Activated naive CD8-positive, alpha-beta T cell treated with anti-CD3 and anti-CD28 coated beads for 36 hours (primary cell): ENCODE measurements at regions not wholly inside any gene's neighbourhood (a gene's known extent, or its start where the extent isn't known, plus 50 kb on each side); places are given as distances from the start of the nearest gene placed in this dataset.
A peak's percentile ranks its signal among the peaks of the same experiment; 100 is the strongest.

Source experiments
- DNase-seq: peaks from one replicate; pipeline ENCODE4 v3.0.0; 2021
- H3K27ac Mint-ChIP-seq: one replicate; pipeline ENCODE4 v1.8.0; 2022; ENCODE audit warnings: mild to moderate bottlenecking, moderate library complexity, mixed read lengths
- H3K27me3 Mint-ChIP-seq: one replicate; pipeline ENCODE4 v1.8.0; 2022; ENCODE audit warnings: mild to moderate bottlenecking, mixed read lengths
- H3K36me3 Mint-ChIP-seq: one replicate; pipeline ENCODE4 v1.8.0; 2021; ENCODE audit warnings: mild to moderate bottlenecking, mixed read lengths
- H3K4me1 Mint-ChIP-seq: one replicate; pipeline ENCODE4 v1.8.0; 2021; ENCODE audit warnings: mixed read lengths
- H3K4me3 Mint-ChIP-seq: one replicate; pipeline ENCODE4 v1.8.0; 2022; ENCODE audit warnings: mild to moderate bottlenecking, moderate library complexity, mixed read lengths
- H3K9me3 Mint-ChIP-seq: one replicate; pipeline ENCODE4 v1.8.0; 2022; ENCODE audit warnings: mixed read lengths

GRCh38 chr5:93892481-93892880 is 151.1 kb upstream of the POU5F2 start:
- Mint-ChIP-seq H3K9me3 (no peaks in the 10 kb centered on the region), H3K27me3 (no peaks in the 10 kb centered on the region), H3K27ac (no peak overlapping the region), H3K4me1 (peaks cover 3% of the 10 kb centered on the region), H3K4me3 (no peak overlapping the region), H3K36me3 (peaks cover 2% of the 10 kb centered on the region)
- no peak for DNase-seq

DNA sequence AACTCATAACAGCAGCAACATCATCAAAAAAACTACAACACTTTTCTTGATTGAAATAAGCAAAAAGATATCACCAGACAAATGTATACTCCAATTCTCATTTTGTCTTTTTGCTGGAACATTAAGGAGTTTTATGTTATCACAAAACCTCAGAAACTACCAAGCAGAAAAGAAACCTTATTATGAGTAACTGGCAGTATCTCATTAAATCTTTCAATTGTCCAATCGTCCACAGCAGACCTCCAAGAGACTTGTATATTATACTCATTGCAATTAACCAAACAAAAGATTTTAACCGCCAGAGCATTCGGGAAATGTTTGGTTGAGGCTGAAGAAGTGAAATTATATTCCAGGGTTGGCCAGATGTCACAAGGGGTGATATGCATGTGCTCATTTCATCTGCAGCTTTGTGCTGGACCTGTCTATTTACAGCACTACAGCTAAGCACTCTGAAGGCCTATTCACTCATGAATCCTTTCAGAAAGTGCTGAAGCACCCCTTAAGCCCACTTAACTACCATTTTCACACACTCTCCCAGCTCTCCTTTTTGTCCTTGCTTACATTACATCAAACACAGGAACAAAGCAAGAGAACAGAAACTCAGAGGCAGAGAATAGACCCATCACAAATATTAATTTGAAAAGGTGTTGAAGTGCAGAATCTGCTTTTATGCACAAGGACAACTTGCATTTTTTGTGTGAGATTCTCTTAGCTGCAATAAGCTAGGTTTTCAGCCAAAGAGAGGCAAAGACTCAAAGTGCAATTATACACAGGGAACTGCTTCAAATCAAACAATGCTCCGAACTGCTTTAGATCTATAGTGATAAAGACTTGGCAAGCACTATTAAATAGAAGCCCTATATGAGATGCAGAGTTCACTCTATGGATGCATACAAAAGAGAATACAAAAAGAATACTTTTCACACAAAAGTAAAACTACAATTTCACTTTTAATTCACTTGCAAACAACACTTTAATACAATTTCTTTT is 150.4 kb upstream of the POU5F2 start:
- Mint-ChIP-seq H3K4me1 (peaks cover 8% of the 10 kb centered on the region), H3K36me3 (peaks cover 2% of the 10 kb centered on the region), H3K27ac (no peak overlapping the region), H3K9me3 (no peaks in the 10 kb centered on the region), H3K4me3 (no peak overlapping the region), H3K27me3 (no peaks in the 10 kb centered on the region)
- no peak for DNase-seq

- Mint-ChIP-seq H3K9me3 (no peaks in the 10 kb centered on the region), H3K4me1 (peaks cover 17% of the 10 kb centered on the region), H3K4me3 (no peak overlapping the region), H3K36me3 (peaks cover 7% of the 10 kb centered on the region), H3K27ac (no peak overlapping the region), H3K27me3 (no peaks in the 10 kb centered on the region)
- DNase-seq = no peak
These were observed 149.3 kb upstream of the POU5F2 start for GRCh38 chr5:93890657-93891056.

DNA sequence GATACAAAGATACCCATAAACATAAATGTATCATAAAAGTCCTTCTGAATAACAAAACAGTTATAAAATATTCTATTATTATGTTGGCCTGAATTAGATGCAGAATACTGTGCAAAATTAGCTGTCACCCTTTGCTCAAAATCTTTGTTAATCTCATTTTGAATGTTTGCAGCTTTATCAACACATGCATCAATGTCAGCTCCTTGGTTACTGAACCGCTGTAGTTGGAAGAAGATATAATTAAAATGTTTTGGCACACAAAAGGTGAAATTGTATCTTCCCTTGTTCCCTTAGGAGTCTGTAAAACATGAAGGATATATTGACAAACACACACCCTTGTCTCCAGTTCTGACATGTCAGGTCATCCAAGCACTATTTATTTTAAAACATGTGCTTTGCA is 146.3 kb upstream of the POU5F2 start:
- Mint-ChIP-seq H3K9me3 (no peaks in the 10 kb centered on the region), H3K36me3 (peaks cover 5% of the 10 kb centered on the region), H3K4me1 (peaks cover 19% of the 10 kb centered on the region), H3K27ac (no peak overlapping the region), H3K4me3 (no peak overlapping the region), H3K27me3 (no peaks in the 10 kb centered on the region)
- no peak for DNase-seq

DNA sequence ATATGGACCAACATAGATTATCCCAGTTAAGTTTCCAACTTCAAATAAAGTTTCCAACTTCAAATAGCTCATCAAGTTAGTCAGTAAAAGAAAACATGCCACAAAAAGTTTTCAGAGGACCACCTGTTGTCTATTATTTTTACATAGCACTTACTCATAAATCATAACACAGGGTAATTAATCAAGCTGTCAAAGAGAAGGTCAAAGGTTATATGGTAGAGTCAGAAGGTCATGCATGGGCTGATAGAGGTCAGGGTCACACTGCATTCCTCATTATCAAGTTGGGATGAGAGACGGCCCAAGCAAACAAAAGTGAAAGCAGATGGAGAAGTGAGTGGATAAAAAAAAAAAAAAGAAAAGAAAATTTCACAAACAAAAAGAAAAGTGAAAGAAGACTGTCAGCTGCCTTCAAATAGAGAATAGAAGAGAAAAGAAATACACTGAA is 145.5 kb upstream of the POU5F2 start:
- Mint-ChIP-seq H3K36me3 (peaks cover 5% of the 10 kb centered on the region), H3K9me3 (no peaks in the 10 kb centered on the region)

DNA sequence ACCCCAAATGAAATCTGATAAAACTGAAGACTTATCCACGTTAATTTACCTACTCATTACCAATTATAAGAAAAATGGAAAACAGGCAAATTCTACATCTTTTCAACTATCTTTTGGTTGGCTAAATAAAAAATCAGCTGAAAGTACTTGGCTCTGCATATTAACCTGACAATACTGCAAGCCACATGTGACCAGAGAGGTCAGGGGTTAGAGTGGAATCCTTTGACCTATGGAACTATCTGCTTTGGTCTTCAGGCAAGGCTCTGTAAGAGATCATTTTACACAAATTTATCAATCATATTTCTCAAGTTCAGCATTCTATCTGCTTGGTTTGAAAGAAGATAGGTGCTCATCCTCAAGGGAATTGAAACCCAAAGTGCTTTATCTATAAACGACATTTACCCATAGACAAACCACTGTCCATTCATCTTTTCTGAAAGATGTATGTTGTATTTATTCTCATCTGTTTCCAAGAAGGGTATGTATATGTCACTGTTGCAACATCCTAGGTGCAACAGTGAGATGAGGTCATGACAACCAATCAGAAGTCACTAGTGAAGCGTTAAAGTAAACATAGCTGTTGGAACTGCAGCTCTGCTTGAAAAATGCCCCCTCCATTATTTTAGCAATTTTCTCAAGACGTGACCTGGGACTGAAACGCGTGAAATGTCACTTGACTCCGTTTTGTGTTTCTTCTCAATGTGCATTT is 144.9 kb upstream of the POU5F2 start:
- Mint-ChIP-seq H3K9me3 (no peaks in the 10 kb centered on the region), H3K27ac (no peak overlapping the region), H3K4me3 (no peak overlapping the region), H3K36me3 (peaks cover 8% of the 10 kb centered on the region), H3K4me1 (peaks cover 19% of the 10 kb centered on the region), H3K27me3 (no peaks in the 10 kb centered on the region)
- no peak for DNase-seq

More for the DNA sequence above, 145.5 kb upstream of the POU5F2 start:
- H3K27ac Mint-ChIP-seq = no peak overlapping the region
- no peaks in the 10 kb centered on the region for H3K27me3 Mint-ChIP-seq
- peak overlapping the region; percentile 38 for H3K4me3 Mint-ChIP-seq
- no peak for DNase-seq
- H3K4me1 Mint-ChIP-seq = peaks cover 19% of the 10 kb centered on the region

DNA sequence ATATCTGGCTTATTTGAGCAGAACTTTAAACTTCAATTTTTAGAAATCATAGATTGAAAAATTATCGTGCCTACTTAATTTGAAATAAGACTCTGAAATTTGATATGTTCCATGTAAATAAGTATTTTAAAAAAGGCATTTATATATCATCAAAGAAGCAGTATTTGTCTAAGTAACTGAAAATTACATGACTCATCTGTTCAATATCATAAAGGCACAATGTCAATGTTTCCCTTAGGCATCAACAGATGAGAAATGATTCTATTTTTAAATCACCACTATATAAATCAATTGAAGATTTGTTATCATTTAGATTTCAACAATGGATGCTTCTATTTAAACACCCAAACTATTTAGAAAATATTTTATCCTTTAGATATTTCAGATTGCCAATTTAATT is 142.9 kb upstream of the POU5F2 start:
- Mint-ChIP-seq H3K36me3 (peaks cover 10% of the 10 kb centered on the region), H3K4me1 (peaks cover 19% of the 10 kb centered on the region), H3K9me3 (no peaks in the 10 kb centered on the region), H3K27ac (no peak overlapping the region), H3K4me3 (no peak overlapping the region), H3K27me3 (no peaks in the 10 kb centered on the region)
- DNase-seq = no peak

DNA sequence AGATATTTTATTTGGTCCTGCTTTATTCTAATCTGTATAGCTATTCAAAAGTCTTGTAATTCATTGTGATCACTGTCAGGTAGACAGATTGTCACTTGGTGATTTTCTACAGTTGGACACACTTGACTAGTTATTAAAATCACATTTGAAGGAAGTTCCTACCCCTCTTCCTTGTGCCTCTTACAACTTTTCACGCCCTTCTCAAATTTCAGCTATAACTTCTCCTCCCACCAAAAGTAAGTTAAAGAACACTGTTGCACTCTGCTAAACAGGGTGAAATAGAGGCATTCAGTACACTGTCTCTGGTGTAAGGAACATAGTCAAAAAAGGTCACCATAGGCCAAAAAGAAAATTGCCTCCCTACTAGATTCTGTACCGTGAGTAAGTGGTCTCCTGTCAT is 142.1 kb upstream of the POU5F2 start:
- no peak overlapping the region for H3K4me3 Mint-ChIP-seq
- no peaks in the 10 kb centered on the region for H3K9me3 Mint-ChIP-seq
- no peaks in the 10 kb centered on the region for H3K27me3 Mint-ChIP-seq
- DNase-seq = no peak
- no peak overlapping the region for H3K27ac Mint-ChIP-seq
- peaks cover 14% of the 10 kb centered on the region for H3K36me3 Mint-ChIP-seq
- peaks cover 19% of the 10 kb centered on the region for H3K4me1 Mint-ChIP-seq

- Mint-ChIP-seq H3K27me3 (no peaks in the 10 kb centered on the region), H3K4me3 (no peak overlapping the region), H3K36me3 (peaks cover 19% of the 10 kb centered on the region), H3K27ac (no peak overlapping the region), H3K9me3 (no peaks in the 10 kb centered on the region), H3K4me1 (peaks cover 13% of the 10 kb centered on the region)
- DNase-seq = no peak
These were observed 134.3 kb upstream of the POU5F2 start for GRCh38 chr5:93875693-93876092.

DNA sequence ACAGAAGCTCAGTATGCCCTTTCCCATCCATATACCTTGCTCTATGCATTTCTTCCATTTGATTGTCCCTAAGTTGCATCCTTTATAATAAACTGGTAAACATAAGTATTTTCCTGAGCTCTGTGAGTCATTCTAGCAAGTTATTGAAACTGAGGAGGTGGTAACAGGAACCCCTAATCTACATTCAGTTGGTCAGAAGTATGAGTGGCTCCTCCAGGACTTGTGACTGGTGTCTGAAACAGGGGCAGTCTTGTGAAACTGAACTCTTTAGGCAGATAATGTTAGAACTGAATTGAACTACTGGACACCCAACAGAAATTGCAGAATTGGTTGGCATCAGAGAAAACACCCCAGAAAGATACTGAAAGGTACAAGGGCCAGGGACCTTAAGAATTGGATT is 133.1 kb upstream of the POU5F2 start:
- DNase-seq = no peak
- H3K27me3 Mint-ChIP-seq = no peaks in the 10 kb centered on the region
- peak overlapping the region; percentile 2 for H3K27ac Mint-ChIP-seq
- no peaks in the 10 kb centered on the region for H3K9me3 Mint-ChIP-seq
- peaks cover 24% of the 10 kb centered on the region for H3K36me3 Mint-ChIP-seq
- peaks cover 13% of the 10 kb centered on the region for H3K4me1 Mint-ChIP-seq
- H3K4me3 Mint-ChIP-seq = no peak overlapping the region

DNA sequence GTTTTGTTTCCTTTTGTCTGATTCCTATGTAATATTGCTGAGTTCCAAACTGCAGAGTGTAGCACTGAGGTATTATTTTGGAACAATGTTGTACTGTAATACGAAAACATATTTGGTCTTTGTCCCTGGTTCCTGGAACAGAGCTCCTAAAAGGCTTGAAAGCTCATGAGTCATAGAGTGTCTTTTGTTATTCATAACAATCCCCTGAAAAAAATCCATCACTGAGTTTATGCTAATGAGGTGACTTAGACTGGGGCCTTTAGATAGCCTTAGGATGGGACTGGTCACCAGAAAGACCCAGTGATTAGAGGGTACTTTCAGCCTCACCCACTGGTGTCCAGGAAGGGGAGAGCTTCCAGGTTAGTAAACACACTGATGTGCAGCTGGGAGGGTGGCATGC is 132.7 kb upstream of the POU5F2 start:
- H3K27ac Mint-ChIP-seq = peak overlapping the region; percentile 2
- DNase-seq = no peak

DNA sequence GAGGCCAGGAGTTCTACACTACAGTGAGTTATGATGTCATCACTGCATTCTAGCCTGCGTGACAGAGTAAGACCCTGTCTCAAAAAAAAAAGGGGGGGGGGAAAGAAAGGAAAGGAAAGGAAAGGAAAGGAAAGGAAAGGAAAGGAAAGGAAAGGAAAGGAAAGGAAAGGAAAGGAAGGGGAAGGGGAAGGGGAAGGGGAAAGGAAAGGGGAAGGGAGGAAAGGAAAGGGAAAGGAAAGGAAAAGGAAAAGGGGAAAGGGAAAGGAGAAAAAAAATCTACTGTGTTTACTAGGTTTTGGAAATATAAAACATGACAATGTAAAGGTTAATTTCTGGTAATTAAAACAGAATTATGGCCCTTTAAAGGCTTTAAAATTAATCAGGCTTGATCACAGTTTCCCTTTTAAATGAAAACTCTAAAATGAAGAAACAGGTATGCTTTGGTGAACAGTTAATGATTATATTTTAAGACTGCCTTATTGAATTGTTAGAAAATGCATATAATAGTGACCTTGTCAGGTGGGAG is 131.9 kb upstream of the POU5F2 start:
- H3K9me3 Mint-ChIP-seq = no peaks in the 10 kb centered on the region
- peaks cover 13% of the 10 kb centered on the region for H3K4me1 Mint-ChIP-seq
- no peak overlapping the region for H3K4me3 Mint-ChIP-seq
- no peaks in the 10 kb centered on the region for H3K27me3 Mint-ChIP-seq
- H3K27ac Mint-ChIP-seq = peak overlapping the region; percentile 38
- DNase-seq = no peak
- peaks cover 21% of the 10 kb centered on the region for H3K36me3 Mint-ChIP-seq

More for the DNA sequence above, 132.7 kb upstream of the POU5F2 start:
- Mint-ChIP-seq H3K36me3 (peaks cover 20% of the 10 kb centered on the region), H3K9me3 (no peaks in the 10 kb centered on the region), H3K4me1 (peaks cover 13% of the 10 kb centered on the region), H3K4me3 (no peak overlapping the region), H3K27me3 (no peaks in the 10 kb centered on the region)

GRCh38 chr5:93870649-93871048 is 129.2 kb upstream of the POU5F2 start:
- peaks cover 21% of the 10 kb centered on the region for H3K36me3 Mint-ChIP-seq
- no peaks in the 10 kb centered on the region for H3K9me3 Mint-ChIP-seq
- DNase-seq = no peak
- no peak overlapping the region for H3K4me3 Mint-ChIP-seq
- no peaks in the 10 kb centered on the region for H3K27me3 Mint-ChIP-seq
- peaks cover 13% of the 10 kb centered on the region for H3K4me1 Mint-ChIP-seq
- no peak overlapping the region for H3K27ac Mint-ChIP-seq

GRCh38 chr5:93868851-93869250 is 127.5 kb upstream of the POU5F2 start:
- H3K27me3 Mint-ChIP-seq = no peaks in the 10 kb centered on the region
- no peak overlapping the region for H3K4me3 Mint-ChIP-seq
- H3K36me3 Mint-ChIP-seq = peaks cover 16% of the 10 kb centered on the region
- H3K27ac Mint-ChIP-seq = no peak overlapping the region
- peaks cover 4% of the 10 kb centered on the region for H3K4me1 Mint-ChIP-seq
- H3K9me3 Mint-ChIP-seq = no peaks in the 10 kb centered on the region
- no peak for DNase-seq

DNA sequence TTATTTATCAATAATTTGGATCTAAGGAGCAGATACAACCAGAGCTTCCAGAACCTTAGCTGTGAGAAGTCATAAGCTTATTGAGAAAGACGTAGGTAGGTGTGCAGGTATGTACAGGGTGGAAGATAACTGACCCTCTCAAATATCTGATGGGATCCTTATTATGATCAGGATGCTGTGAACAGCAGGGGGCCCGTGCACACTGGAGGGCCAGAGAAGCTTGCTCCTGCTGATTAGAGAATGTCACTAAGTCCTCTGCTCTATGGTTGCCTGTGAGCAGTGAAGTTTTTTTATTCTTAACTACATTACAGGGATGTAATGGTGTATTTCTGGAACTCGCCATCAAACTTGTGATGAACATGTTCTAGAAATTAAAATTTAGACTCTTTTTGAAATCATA is 108.9 kb upstream of the POU5F2 start:
- Mint-ChIP-seq H3K27me3 (no peaks in the 10 kb centered on the region), H3K4me1 (no peaks in the 10 kb centered on the region), H3K9me3 (peaks cover 16% of the 10 kb centered on the region), H3K36me3 (peaks cover 18% of the 10 kb centered on the region), H3K4me3 (no peak overlapping the region), H3K27ac (no peak overlapping the region)
- no peak for DNase-seq
